ENCODE measurements at regions not wholly inside any gene's neighbourhood (a gene's known extent, or its start where the extent isn't known, plus 50 kb on each side); places are given as distances from the start of the nearest gene placed in this dataset.

GRCh38 chr2:59936048-59936447 is 617.4 kb downstream of the BCL11A start:
- in situ Hi-C loops (cut with MboI), result no loop called here
- no peak for TF ChIP-seq EZH2 (IDR thresholded peaks at IDR 0.05; ENCODE audit: insufficient read depth, poor library complexity, severe bottlenecking)
- TF ChIP-seq EZH2phosphoT487 (IDR thresholded peaks at IDR 0.05; ENCODE audit: insufficient read depth, low read depth), result no peak
- Histone ChIP-seq H3K79me2 (ENCODE audit: insufficient read depth) (no peaks in the 10 kb centered on the region), H3K27ac (no peak overlapping the region), H3K4me3 (no peak overlapping the region), H3K4me2 (ENCODE audit: unreplicated experiment) (no peak overlapping the region), H2AFZ (no peak overlapping the region), H3K27me3 (replicated peaks; ENCODE audit: insufficient read depth) (no peaks in the 10 kb centered on the region), H4K20me1 (ENCODE audit: insufficient read depth) (no peaks in the 10 kb centered on the region), H3K36me3 (ENCODE audit: low read depth) (no peaks in the 10 kb centered on the region), H3K9me2 (ENCODE audit: insufficient read depth) (no peaks in the 10 kb centered on the region), H3F3A (ENCODE audit: insufficient read depth) (no peaks in the 10 kb centered on the region), H3K9me3 (ENCODE audit: low read depth) (no peaks in the 10 kb centered on the region), H3K4me1 (ENCODE audit: insufficient read depth) (no peaks in the 10 kb centered on the region), H3K9ac (no peak overlapping the region)
- 52 to 53% methylated on average over 3 of the region's 3 CpGs for WGBS, 2 experiments (ENCODE audit: low coverage in 1 of 2, low lambda C conversion rate in 2 of 2, missing lambda C conversion rate in 2 of 2)
- no peak for DNase-seq

- 15 to 24% methylated on average over 2 of the region's 2 CpGs for WGBS, 2 experiments (ENCODE audit: low coverage in 1 of 2, low lambda C conversion rate in 2 of 2, missing lambda C conversion rate in 2 of 2)
- H3K9me2 ChIP-seq (ENCODE audit: insufficient read depth), result no peaks in the 10 kb centered on the region
- TF ChIP-seq EZH2phosphoT487 (IDR thresholded peaks at IDR 0.05; ENCODE audit: insufficient read depth, low read depth) (no peak), EZH2 (IDR thresholded peaks at IDR 0.05; ENCODE audit: insufficient read depth, poor library complexity, severe bottlenecking) (no peak)
Measured at GRCh38 chr2:59935005-59935404, 618.4 kb downstream of the BCL11A start.

GRCh38 chr2:59933948-59934347 is 619.5 kb downstream of the BCL11A start:
- H4K20me1 ChIP-seq (ENCODE audit: insufficient read depth), result no peaks in the 10 kb centered on the region
- no peaks in the 10 kb centered on the region for H3K9me3 ChIP-seq (ENCODE audit: low read depth)
- H3K27ac ChIP-seq, result no peak overlapping the region
- no peaks in the 10 kb centered on the region for H3K27me3 ChIP-seq (replicated peaks; ENCODE audit: insufficient read depth)
- no peaks in the 10 kb centered on the region for H3K4me1 ChIP-seq (ENCODE audit: insufficient read depth)
- TF ChIP-seq EZH2phosphoT487 (IDR thresholded peaks at IDR 0.05; ENCODE audit: insufficient read depth, low read depth) (no peak), EZH2 (IDR thresholded peaks at IDR 0.05; ENCODE audit: insufficient read depth, poor library complexity, severe bottlenecking) (no peak)
- no peak overlapping the region for H3K4me3 ChIP-seq
- no peaks in the 10 kb centered on the region for H3K9me2 ChIP-seq (ENCODE audit: insufficient read depth)
- H3K9ac ChIP-seq, result no peak overlapping the region
- no peak for DNase-seq
- H2AFZ ChIP-seq, result no peak overlapping the region
- in situ Hi-C loops (cut with MboI), result no loop called here
- 49 to 58% methylated on average over 3 of the region's 3 CpGs for WGBS, 2 experiments (ENCODE audit: low coverage in 1 of 2, low lambda C conversion rate in 2 of 2, missing lambda C conversion rate in 2 of 2)
- H3K36me3 ChIP-seq (ENCODE audit: low read depth), result no peaks in the 10 kb centered on the region
- no peaks in the 10 kb centered on the region for H3K79me2 ChIP-seq (ENCODE audit: insufficient read depth)
- H3K4me2 ChIP-seq (ENCODE audit: unreplicated experiment), result no peak overlapping the region
- no peaks in the 10 kb centered on the region for H3F3A ChIP-seq (ENCODE audit: insufficient read depth)

More at GRCh38 chr2:59935005-59935404, 618.4 kb downstream of the BCL11A start:
- DNase-seq, result no peak
- no peaks in the 10 kb centered on the region for H3K4me1 ChIP-seq (ENCODE audit: insufficient read depth)
- H3K4me2 ChIP-seq (ENCODE audit: unreplicated experiment), result no peak overlapping the region
- H4K20me1 ChIP-seq (ENCODE audit: insufficient read depth), result no peaks in the 10 kb centered on the region
- no peaks in the 10 kb centered on the region for H3F3A ChIP-seq (ENCODE audit: insufficient read depth)
- in situ Hi-C loops (cut with MboI), result no loop called here
- H3K36me3 ChIP-seq (ENCODE audit: low read depth), result no peaks in the 10 kb centered on the region
- no peaks in the 10 kb centered on the region for H3K79me2 ChIP-seq (ENCODE audit: insufficient read depth)
- H2AFZ ChIP-seq, result no peak overlapping the region
- H3K27ac ChIP-seq, result no peak overlapping the region
- H3K27me3 ChIP-seq (replicated peaks; ENCODE audit: insufficient read depth), result no peaks in the 10 kb centered on the region
- H3K4me3 ChIP-seq, result no peak overlapping the region
- H3K9me3 ChIP-seq (ENCODE audit: low read depth), result no peaks in the 10 kb centered on the region
- no peak overlapping the region for H3K9ac ChIP-seq

GRCh38 chr2:59932341-59932740 is 621.1 kb downstream of the BCL11A start:
- Histone ChIP-seq H3K9me3 (ENCODE audit: low read depth) (no peaks in the 10 kb centered on the region), H3K4me2 (ENCODE audit: unreplicated experiment) (no peak overlapping the region), H3K36me3 (ENCODE audit: low read depth) (no peaks in the 10 kb centered on the region), H3K27me3 (replicated peaks; ENCODE audit: insufficient read depth) (no peaks in the 10 kb centered on the region), H3K9ac (no peak overlapping the region), H3K9me2 (ENCODE audit: insufficient read depth) (no peaks in the 10 kb centered on the region), H3K4me1 (ENCODE audit: insufficient read depth) (no peaks in the 10 kb centered on the region), H3F3A (ENCODE audit: insufficient read depth) (no peaks in the 10 kb centered on the region), H3K79me2 (ENCODE audit: insufficient read depth) (no peaks in the 10 kb centered on the region), H3K27ac (no peak overlapping the region), H2AFZ (no peak overlapping the region), H4K20me1 (ENCODE audit: insufficient read depth) (no peaks in the 10 kb centered on the region), H3K4me3 (no peak overlapping the region)
- in situ Hi-C loops (cut with MboI), result no loop called here
- no peak for TF ChIP-seq EZH2 (IDR thresholded peaks at IDR 0.05; ENCODE audit: insufficient read depth, poor library complexity, severe bottlenecking)
- TF ChIP-seq EZH2phosphoT487 (IDR thresholded peaks at IDR 0.05; ENCODE audit: insufficient read depth, low read depth), result no peak
- WGBS, 2 experiments (ENCODE audit: low coverage in 1 of 2, low lambda C conversion rate in 2 of 2, missing lambda C conversion rate in 2 of 2), result 28 to 42% methylated on average over 5 of the region's 5 CpGs
- DNase-seq, result no peak

GRCh38 chr2:59930430-59930829 is 623.0 kb downstream of the BCL11A start:
- H2AFZ ChIP-seq, result no peak overlapping the region
- in situ Hi-C loops (cut with MboI), result no loop called here
- no peaks in the 10 kb centered on the region for H3K4me1 ChIP-seq (ENCODE audit: insufficient read depth)
- H3K9me2 ChIP-seq (ENCODE audit: insufficient read depth), result no peaks in the 10 kb centered on the region
- no peaks in the 10 kb centered on the region for H4K20me1 ChIP-seq (ENCODE audit: insufficient read depth)
- no peak for TF ChIP-seq EZH2phosphoT487 (IDR thresholded peaks at IDR 0.05; ENCODE audit: insufficient read depth, low read depth)
- no peak for TF ChIP-seq EZH2 (IDR thresholded peaks at IDR 0.05; ENCODE audit: insufficient read depth, poor library complexity, severe bottlenecking)
- no peak overlapping the region for H3K4me2 ChIP-seq (ENCODE audit: unreplicated experiment)
- H3K9me3 ChIP-seq (ENCODE audit: low read depth), result no peaks in the 10 kb centered on the region
- H3K27me3 ChIP-seq (replicated peaks; ENCODE audit: insufficient read depth), result no peaks in the 10 kb centered on the region
- DNase-seq, result no peak
- H3K79me2 ChIP-seq (ENCODE audit: insufficient read depth), result no peaks in the 10 kb centered on the region
- H3F3A ChIP-seq (ENCODE audit: insufficient read depth), result no peaks in the 10 kb centered on the region
- H3K36me3 ChIP-seq (ENCODE audit: low read depth), result no peaks in the 10 kb centered on the region
- H3K4me3 ChIP-seq, result no peak overlapping the region
- no peak overlapping the region for H3K9ac ChIP-seq
- 19 to 20% methylated on average over 4 of the region's 4 CpGs for WGBS, 2 experiments (ENCODE audit: low coverage in 1 of 2, low lambda C conversion rate in 2 of 2, missing lambda C conversion rate in 2 of 2)
- H3K27ac ChIP-seq, result no peak overlapping the region

Measured in GM23248 (cell line).